Psoas muscle (tissue), 7 donors: ENCODE measurements at regions not wholly inside any gene's neighbourhood (a gene's known extent, or its start where the extent isn't known, plus 50 kb on each side); places are given as distances from the start of the nearest gene placed in this dataset.

Experiments
- ATAC-seq, 4 donors: fragments of 200-7000 bp; cut with Tn5 transposase; one replicate each; pipeline ENCODE4 v1.9.1; 2020; ENCODE audit warnings: moderate library complexity in 3 of 4, mild to moderate bottlenecking in 2 of 4
- DNase-seq, 2 donors: peaks; one replicate each; pipeline ENCODE4 v3.0.0-alpha.2; 2020
- H3K27ac ChIP-seq: fragments of 200-600 bp; one replicate; pipeline ENCODE4 v1.8.0; 2022
- H3K27me3 ChIP-seq, 3 donors: fragments of 200-600 bp in 1 of 3; one replicate each; pipeline versions ENCODE4 v1.6.1 to v1.8.0; 2013 to 2022; ENCODE audit warnings: low read length in 2 of 3, mild to moderate bottlenecking in 2 of 3, moderate library complexity in 1 of 3; ENCODE audit not compliant: insufficient read depth in 3 of 3
- H3K36me3 ChIP-seq, 2 donors: fragments of 200-600 bp in 1 of 2; one replicate each; pipeline versions ENCODE4 v1.6.1 to v1.8.0; 2013 to 2022; ENCODE audit warnings: low read depth in 1 of 2, mild to moderate bottlenecking in 1 of 2, moderate library complexity in 1 of 2; ENCODE audit not compliant: insufficient read depth in 1 of 2
- H3K4me1 ChIP-seq: fragments of 200-600 bp; one replicate; pipeline ENCODE4 v1.8.0; 2022
- H3K4me3 ChIP-seq: fragments of 200-600 bp; one replicate; pipeline ENCODE4 v1.8.0; 2022; ENCODE audit warnings: mild to moderate bottlenecking
- H3K9me3 ChIP-seq: fragments of 200-600 bp; one replicate; pipeline ENCODE4 v1.8.0; 2022
- WGBS, 3 donors: extraction: QIAGEN DNeasy Blood & Tissue Kit; methylation state at CpG; one replicate each; pipeline versions ENCODE4 v1.1.6 to v1.1.7; 2013; 5-methylcytosine and 5-hydroxymethylcytosine counted together
- intact Hi-C, 2 donors: fragments of 100-400 bp; cut with DNase I; formaldehyde crosslinking; loops; one replicate each; pipeline versions ENCODE4 v1.11.0 to v1.14.2; 2022
- TF ChIP-seq, protein P1 (sequence below): fragments of 200-600 bp; IDR thresholded peaks from one replicate; pipeline ENCODE4 v1.8.0; 2022; ENCODE audit warnings: antibody characterized with exemption
- donor health status: healthy with polysubstance abuse.
- donor health status: DM: no; HTN: no; CAD: no; lungs with moderate emphysema.
- donor health status: Bipolar disorder and iron deficiency.
- donor health status: healthy.
- donor health status: DM: yes; HTN: yes; CAD: no.
- donor health status: DM: no; HTN: no; CAD: no.
- donor health status: DM: yes; HTN: yes; CAD: no.

DNA sequence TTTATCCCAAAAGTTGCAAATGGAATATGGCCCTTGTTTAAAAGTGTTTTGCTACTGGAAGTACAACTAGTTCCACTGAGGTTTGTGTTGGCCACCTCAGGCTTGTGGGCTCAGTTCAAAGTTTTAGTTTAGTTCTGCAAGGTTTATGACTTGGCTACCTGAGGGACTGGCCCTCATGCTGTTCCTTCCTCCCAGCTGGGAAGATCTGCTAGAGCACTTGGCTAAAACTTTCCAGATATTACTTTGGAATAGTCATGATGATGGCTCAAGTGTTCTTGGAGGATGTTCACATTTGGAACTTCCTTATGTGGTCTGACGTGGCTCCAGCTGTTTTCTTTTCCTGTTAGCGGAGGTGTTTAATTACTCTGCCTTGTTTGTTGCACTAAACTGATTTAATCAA is 110.2 kb upstream of the IVNS1ABP start:
- TF ChIP-seq, protein P1, sequence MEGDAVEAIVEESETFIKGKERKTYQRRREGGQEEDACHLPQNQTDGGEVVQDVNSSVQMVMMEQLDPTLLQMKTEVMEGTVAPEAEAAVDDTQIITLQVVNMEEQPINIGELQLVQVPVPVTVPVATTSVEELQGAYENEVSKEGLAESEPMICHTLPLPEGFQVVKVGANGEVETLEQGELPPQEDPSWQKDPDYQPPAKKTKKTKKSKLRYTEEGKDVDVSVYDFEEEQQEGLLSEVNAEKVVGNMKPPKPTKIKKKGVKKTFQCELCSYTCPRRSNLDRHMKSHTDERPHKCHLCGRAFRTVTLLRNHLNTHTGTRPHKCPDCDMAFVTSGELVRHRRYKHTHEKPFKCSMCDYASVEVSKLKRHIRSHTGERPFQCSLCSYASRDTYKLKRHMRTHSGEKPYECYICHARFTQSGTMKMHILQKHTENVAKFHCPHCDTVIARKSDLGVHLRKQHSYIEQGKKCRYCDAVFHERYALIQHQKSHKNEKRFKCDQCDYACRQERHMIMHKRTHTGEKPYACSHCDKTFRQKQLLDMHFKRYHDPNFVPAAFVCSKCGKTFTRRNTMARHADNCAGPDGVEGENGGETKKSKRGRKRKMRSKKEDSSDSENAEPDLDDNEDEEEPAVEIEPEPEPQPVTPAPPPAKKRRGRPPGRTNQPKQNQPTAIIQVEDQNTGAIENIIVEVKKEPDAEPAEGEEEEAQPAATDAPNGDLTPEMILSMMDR, result no peak
- H3K27me3 ChIP-seq, result no peaks in the 10 kb centered on the region
- no peak overlapping the region for H3K4me3 ChIP-seq
- ATAC-seq (peak in 2 of 4 donors; percentile 49 to 50), DNase-seq (no peak)
- H3K9me3 ChIP-seq, result no peaks in the 10 kb centered on the region
- H3K36me3 ChIP-seq, result no peaks in the 10 kb centered on the region
- intact Hi-C loops, result loop anchor here in 1 of 2 donors (5.0 kb wide), 1 partner anchor 245 kb away; no protein-coding TSS in a partner anchor
- 32 to 48% (median 39%) methylated on average over 2 of the region's 2 CpGs for WGBS, 3 donors
- no peaks in the 10 kb centered on the region for H3K4me1 ChIP-seq
- H3K27ac ChIP-seq, result peak overlapping the region; percentile 46

DNA sequence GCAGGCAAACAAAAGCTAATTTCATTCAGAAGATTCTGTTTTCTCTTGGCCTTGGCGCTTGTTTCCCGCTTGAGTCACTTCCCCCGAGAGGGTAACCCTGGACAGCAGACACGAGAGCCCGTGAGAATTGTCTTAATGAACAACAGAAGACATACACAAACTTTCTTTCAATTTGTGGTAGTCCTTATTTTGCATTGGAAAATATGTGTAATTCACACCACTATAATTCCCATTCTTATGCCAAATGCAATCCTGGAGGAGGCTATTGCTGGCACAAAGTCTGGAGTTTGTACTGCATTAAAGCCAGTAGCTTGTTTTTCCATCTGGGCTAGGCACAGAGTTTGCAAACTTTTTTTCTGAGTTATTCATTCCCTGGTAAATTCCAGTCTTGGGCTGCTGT is 109.8 kb upstream of the IVNS1ABP start:
- Histone ChIP-seq H3K27ac (peak overlapping the region; percentile 46), H3K4me3 (no peak overlapping the region), H3K4me1 (no peaks in the 10 kb centered on the region), H3K36me3 (no peaks in the 10 kb centered on the region), H3K9me3 (no peaks in the 10 kb centered on the region), H3K27me3 (no peaks in the 10 kb centered on the region)
- peak in 1 of 2 donors; percentile 30 for DNase-seq
- intact Hi-C loops, result loop anchor here in 1 of 2 donors (5.0 kb wide), 1 partner anchor 245 kb away; no protein-coding TSS in a partner anchor
- TF ChIP-seq, protein P1, result no peak
- ATAC-seq, result peak in 2 of 4 donors; percentile 55 to 56
- WGBS, 3 donors, result 45 to 53% (median 51%) methylated on average over 5 of the region's 5 CpGs

DNA sequence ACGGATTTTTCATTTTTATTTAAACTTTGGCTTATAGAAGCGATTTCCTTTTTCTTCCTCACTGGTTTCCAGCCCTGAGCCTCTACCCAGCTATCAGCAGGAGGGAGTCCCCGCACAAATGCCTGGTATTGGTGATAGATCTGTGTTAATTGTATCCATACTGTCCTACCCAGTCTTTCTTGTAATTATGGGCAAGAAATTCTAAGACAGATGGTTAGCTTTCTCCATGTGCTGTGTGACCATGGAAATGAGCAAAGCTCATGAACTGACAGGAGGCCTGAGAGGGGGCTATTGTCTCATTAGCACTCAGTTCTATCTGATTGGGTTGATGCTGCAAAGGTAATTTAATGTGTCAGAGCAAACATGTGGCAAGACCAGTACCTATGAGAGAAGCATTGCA is 108.1 kb upstream of the IVNS1ABP start:
- no peaks in the 10 kb centered on the region for H3K27me3 ChIP-seq
- H3K9me3 ChIP-seq, result no peaks in the 10 kb centered on the region
- no peaks in the 10 kb centered on the region for H3K4me1 ChIP-seq
- no peaks in the 10 kb centered on the region for H3K36me3 ChIP-seq
- no peak overlapping the region for H3K4me3 ChIP-seq
- H3K27ac ChIP-seq, result no peak overlapping the region
- WGBS, 3 donors, result 88 to 94% (median 93%) methylated on average over 3 of the region's 3 CpGs
- no peak for DNase-seq
- TF ChIP-seq, protein P1, result no peak
- ATAC-seq, result no peak
- intact Hi-C loops, result loop anchor here in 1 of 2 donors (5.0 kb wide), 1 partner anchor 247 kb away; no protein-coding TSS in a partner anchor

DNA sequence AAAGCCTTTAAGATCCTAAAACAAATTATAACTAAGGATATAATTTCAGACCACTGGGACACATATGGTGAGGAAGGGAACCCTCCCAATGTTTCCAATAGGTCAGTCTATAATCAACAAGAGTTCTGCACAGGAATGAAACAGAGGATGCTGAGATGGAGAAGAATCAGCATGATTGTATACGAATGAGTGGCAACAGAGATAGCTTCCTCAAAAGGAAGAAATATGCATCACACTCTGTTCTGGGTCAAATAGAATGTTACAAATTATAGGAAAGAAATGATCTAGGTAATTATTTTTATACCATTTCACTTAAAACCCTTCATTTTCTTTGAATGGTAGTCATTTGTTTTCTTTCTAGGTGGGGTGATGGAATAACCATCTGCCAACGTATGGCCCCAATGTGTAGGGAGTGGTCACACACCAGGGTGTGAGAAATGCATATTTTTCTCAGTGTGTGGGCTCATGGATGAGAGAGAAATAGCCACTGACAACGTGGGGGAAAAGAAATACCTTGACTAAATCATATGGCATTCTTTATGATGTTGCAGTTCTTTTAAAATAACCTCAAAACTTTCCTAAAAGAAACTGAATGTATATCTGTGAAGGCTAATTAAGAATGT is 104.6 kb upstream of the IVNS1ABP start:
- H3K4me3 ChIP-seq, result no peak overlapping the region
- H3K4me1 ChIP-seq, result no peaks in the 10 kb centered on the region
- no peaks in the 10 kb centered on the region for H3K9me3 ChIP-seq
- intact Hi-C loops, result no loop called here
- no peak for DNase-seq
- H3K27ac ChIP-seq, result no peak overlapping the region
- H3K27me3 ChIP-seq, result no peaks in the 10 kb centered on the region
- H3K36me3 ChIP-seq, result no peaks in the 10 kb centered on the region
- 51 to 58% (median 56%) methylated on average over 3 of the region's 3 CpGs for WGBS, 3 donors
- ATAC-seq, result no peak
- TF ChIP-seq, protein P1, result no peak

DNA sequence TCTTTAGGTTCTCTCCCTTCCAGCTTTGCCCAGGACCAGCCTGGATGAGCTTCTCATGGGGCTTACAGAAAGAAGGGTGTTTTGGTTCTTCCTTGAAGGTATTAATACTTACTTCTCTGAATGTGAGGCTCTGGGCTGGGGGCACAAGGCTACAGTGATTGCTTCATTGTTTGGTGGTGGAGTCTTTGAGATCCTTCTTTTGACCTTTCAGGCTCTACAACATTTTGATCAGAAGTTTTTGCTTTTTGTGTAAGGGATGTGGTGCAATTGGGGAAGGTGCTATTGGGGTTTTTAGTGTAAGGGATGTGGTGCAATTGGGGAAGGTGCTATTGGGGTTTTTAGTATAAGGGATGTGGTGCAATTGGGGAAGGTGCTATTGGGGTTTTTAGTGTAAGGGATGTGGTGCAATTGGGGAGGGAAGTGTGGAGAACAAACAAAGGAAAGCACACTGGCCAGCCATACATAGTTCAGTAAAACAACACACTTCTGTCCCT is 103.6 kb upstream of the IVNS1ABP start:
- no peak overlapping the region for H3K4me3 ChIP-seq
- TF ChIP-seq, protein P1, result no peak
- H3K27ac ChIP-seq, result no peak overlapping the region
- H3K9me3 ChIP-seq, result no peaks in the 10 kb centered on the region
- DNase-seq (no peak), ATAC-seq (no peak)
- intact Hi-C loops, result no loop called here
- no peaks in the 10 kb centered on the region for H3K4me1 ChIP-seq
- no peaks in the 10 kb centered on the region for H3K27me3 ChIP-seq
- H3K36me3 ChIP-seq, result no peaks in the 10 kb centered on the region
